CD8-positive, alpha-beta memory T cell (primary cell): ENCODE measurements at regions not wholly inside any gene's neighbourhood (a gene's known extent, or its start where the extent isn't known, plus 50 kb on each side); places are given as distances from the start of the nearest gene placed in this dataset.

Source experiments
- CTCF ChIA-PET: fragments of 350-600 bp; sonication (Branson Sonifier 250); formaldehyde crosslinking; loops from one replicate; lab custom pipeline; 2021; ENCODE audit warnings: antibody characterized with exemption; lab: Charles Lee
- POLR2A ChIA-PET: fragments of 350-600 bp; sonication (Branson Sonifier 250); formaldehyde crosslinking; loops from one replicate; lab custom pipeline; 2021; ENCODE audit warnings: antibody characterized with exemption; lab: Charles Lee
- DNase-seq, 5 donors: peaks; one replicate each; pipeline versions ENCODE4 v3.0.0 to v3.0.0-alpha.2; 2020 to 2022; ENCODE audit warnings: mixed read lengths in 1 of 5
- H3K27ac ChIP-seq: one replicate; pipeline ENCODE4 v1.7.0; 2013; ENCODE audit warnings: low read depth, mild to moderate bottlenecking, low read length, moderate library complexity
- H3K27me3 ChIP-seq: 2 replicates; pipeline ENCODE4 v1.7.0; 2013; ENCODE audit warnings: low read length, mild to moderate bottlenecking; ENCODE audit not compliant: insufficient read depth, poor library complexity, severe bottlenecking
- H3K36me3 ChIP-seq: 2 replicates; pipeline ENCODE4 v1.7.0; 2013; ENCODE audit warnings: mild to moderate bottlenecking, low read length, moderate library complexity; ENCODE audit not compliant: insufficient read depth
- H3K4me1 ChIP-seq: 2 replicates; pipeline ENCODE4 v1.7.0; 2013; ENCODE audit warnings: mild to moderate bottlenecking, low read length, moderate library complexity; ENCODE audit not compliant: insufficient read depth
- H3K4me3 ChIP-seq: 2 replicates; pipeline ENCODE4 v1.7.0; 2013; ENCODE audit warnings: mild to moderate bottlenecking, low read length
- H3K9me3 ChIP-seq: 2 replicates; pipeline ENCODE4 v1.7.0; 2013; ENCODE audit warnings: mild to moderate bottlenecking, low read length
- H3K27ac Mint-ChIP-seq, 8 donors: one replicate each; pipeline ENCODE4 v1.8.0; 2020 to 2021; ENCODE audit warnings: mixed read lengths in 8 of 8, mild to moderate bottlenecking in 6 of 8, inconsistent platforms in 3 of 8, moderate library complexity in 3 of 8
- H3K27me3 Mint-ChIP-seq, 2 donors: one replicate each; pipeline ENCODE4 v1.8.0; 2020 to 2021; ENCODE audit warnings: mixed read lengths in 2 of 2, mild to moderate bottlenecking in 1 of 2, moderate library complexity in 1 of 2
- H3K36me3 Mint-ChIP-seq, 3 donors: one replicate each; pipeline ENCODE4 v1.8.0; 2020 to 2021; ENCODE audit warnings: mixed read lengths in 3 of 3, inconsistent platforms in 1 of 3, mild to moderate bottlenecking in 1 of 3
- H3K4me1 Mint-ChIP-seq, 3 donors: one replicate each; pipeline ENCODE4 v1.8.0; 2020 to 2021; ENCODE audit warnings: mixed read lengths in 3 of 3, inconsistent platforms in 1 of 3, mild to moderate bottlenecking in 1 of 3
- H3K4me3 Mint-ChIP-seq, 7 donors: one replicate each; pipeline ENCODE4 v1.8.0; 2020 to 2021; ENCODE audit warnings: mixed read lengths in 7 of 7, mild to moderate bottlenecking in 6 of 7, moderate library complexity in 4 of 7, inconsistent platforms in 2 of 7
- H3K9me3 Mint-ChIP-seq, 5 donors: one replicate each; pipeline ENCODE4 v1.8.0; 2020 to 2022; ENCODE audit warnings: mixed read lengths in 5 of 5, mild to moderate bottlenecking in 3 of 5, moderate library complexity in 2 of 5, inconsistent platforms in 1 of 5

GRCh38 chr14:28407031-28407825 lies 359.4 kb upstream of the FOXG1 start:
- Mint-ChIP-seq H3K27me3 (no peaks in the 10 kb centered on the region), H3K27ac (no peak overlapping the region), H3K4me1 (no peaks in the 10 kb centered on the region), H3K36me3 (no peaks in the 10 kb centered on the region), H3K9me3 (peaks cover 7 to 52% (median 14%) of the 10 kb centered on the region in 5 donors), H3K4me3 (no peak overlapping the region)
- ChIA-PET CTCF (no interaction called here), POLR2A (no interaction called here)
- Histone ChIP-seq H3K9me3 (no peaks in the 10 kb centered on the region), H3K27ac (no peak overlapping the region), H3K4me3 (no peak overlapping the region), H3K4me1 (no peaks in the 10 kb centered on the region), H3K36me3 (no peaks in the 10 kb centered on the region), H3K27me3 (no peaks in the 10 kb centered on the region)
- DNase-seq = no peak

- no peaks in the 10 kb centered on the region for H3K27me3 Mint-ChIP-seq
- H3K27ac Mint-ChIP-seq = no peak overlapping the region
Observed at GRCh38 chr14:28407996-28408395, 358.6 kb upstream of the FOXG1 start.

GRCh38 chr14:28412077-28412476 lies 354.5 kb upstream of the FOXG1 start:
- Histone ChIP-seq H3K36me3 (no peaks in the 10 kb centered on the region), H3K27me3 (no peaks in the 10 kb centered on the region), H3K4me3 (no peak overlapping the region), H3K27ac (no peak overlapping the region), H3K4me1 (no peaks in the 10 kb centered on the region), H3K9me3 (no peaks in the 10 kb centered on the region)
- Mint-ChIP-seq H3K9me3 (peaks cover 7 to 38% (median 26%) of the 10 kb centered on the region in 5 donors), H3K27ac (peak overlapping the region in 1 of 8 donors; percentile 3), H3K4me1 (no peaks in the 10 kb centered on the region), H3K4me3 (no peak overlapping the region), H3K36me3 (no peaks in the 10 kb centered on the region), H3K27me3 (no peaks in the 10 kb centered on the region)
- POLR2A ChIA-PET = no interaction called here
- DNase-seq = no peak
- CTCF ChIA-PET = no interaction called here

More at GRCh38 chr14:28407996-28408395, 358.6 kb upstream of the FOXG1 start:
- CTCF ChIA-PET = no interaction called here
- no peak for DNase-seq
- POLR2A ChIA-PET = no interaction called here
- Histone ChIP-seq H3K9me3 (no peaks in the 10 kb centered on the region), H3K4me3 (no peak overlapping the region), H3K4me1 (no peaks in the 10 kb centered on the region), H3K27ac (no peak overlapping the region), H3K36me3 (no peaks in the 10 kb centered on the region), H3K27me3 (no peaks in the 10 kb centered on the region)
- Mint-ChIP-seq H3K4me3 (no peak overlapping the region), H3K9me3 (peaks cover 7 to 52% (median 14%) of the 10 kb centered on the region in 5 donors), H3K36me3 (no peaks in the 10 kb centered on the region), H3K4me1 (no peaks in the 10 kb centered on the region)

GRCh38 chr14:28426960-28427359 lies 339.6 kb upstream of the FOXG1 start:
- no peak overlapping the region for H3K27ac Mint-ChIP-seq
- H3K4me1 ChIP-seq = no peaks in the 10 kb centered on the region

GRCh38 chr14:28436821-28437220 lies 329.8 kb upstream of the FOXG1 start:
- no peak overlapping the region for H3K27ac Mint-ChIP-seq
- Histone ChIP-seq H3K4me3 (no peak overlapping the region), H3K9me3 (no peaks in the 10 kb centered on the region), H3K4me1 (no peaks in the 10 kb centered on the region), H3K27me3 (no peaks in the 10 kb centered on the region), H3K27ac (no peak overlapping the region), H3K36me3 (no peaks in the 10 kb centered on the region)
- ChIA-PET CTCF (no interaction called here), POLR2A (no interaction called here)
- no peak overlapping the region for H3K4me3 Mint-ChIP-seq
- no peaks in the 10 kb centered on the region for H3K4me1 Mint-ChIP-seq
- no peak for DNase-seq
- H3K9me3 Mint-ChIP-seq = peaks cover 8 to 33% (median 18%) of the 10 kb centered on the region in 5 donors
- no peaks in the 10 kb centered on the region for H3K36me3 Mint-ChIP-seq
- H3K27me3 Mint-ChIP-seq = no peaks in the 10 kb centered on the region

More at GRCh38 chr14:28426960-28427359, 339.6 kb upstream of the FOXG1 start:
- no peak for DNase-seq
- POLR2A ChIA-PET = no interaction called here
- H3K27ac ChIP-seq = no peak overlapping the region
- no peaks in the 10 kb centered on the region for H3K9me3 ChIP-seq
- Mint-ChIP-seq H3K4me1 (no peaks in the 10 kb centered on the region), H3K4me3 (no peak overlapping the region), H3K27me3 (no peaks in the 10 kb centered on the region), H3K9me3 (peaks cover 3 to 36% (median 9%) of the 10 kb centered on the region in 5 donors), H3K36me3 (no peaks in the 10 kb centered on the region)
- CTCF ChIA-PET = no interaction called here
- H3K36me3 ChIP-seq = no peaks in the 10 kb centered on the region
- H3K4me3 ChIP-seq = no peak overlapping the region
- H3K27me3 ChIP-seq = no peaks in the 10 kb centered on the region

- no peaks in the 10 kb centered on the region for H3K36me3 ChIP-seq
- no peak for DNase-seq
- Mint-ChIP-seq H3K9me3 (peaks cover 7 to 56% (median 20%) of the 10 kb centered on the region in 5 donors), H3K36me3 (no peaks in the 10 kb centered on the region), H3K27ac (no peak overlapping the region), H3K27me3 (no peaks in the 10 kb centered on the region), H3K4me3 (no peak overlapping the region), H3K4me1 (no peaks in the 10 kb centered on the region)
- H3K9me3 ChIP-seq = no peaks in the 10 kb centered on the region
- H3K27me3 ChIP-seq = no peaks in the 10 kb centered on the region
- no peak overlapping the region for H3K4me3 ChIP-seq
- H3K4me1 ChIP-seq = no peaks in the 10 kb centered on the region
- no peak overlapping the region for H3K27ac ChIP-seq
- ChIA-PET POLR2A (no interaction called here), CTCF (no interaction called here)
Observed at GRCh38 chr14:28461389-28461788, 305.2 kb upstream of the FOXG1 start.

GRCh38 chr14:28467611-28468010 lies 299.0 kb upstream of the FOXG1 start:
- no peaks in the 10 kb centered on the region for H3K36me3 ChIP-seq
- Mint-ChIP-seq H3K4me3 (no peak overlapping the region), H3K27ac (no peak overlapping the region), H3K4me1 (no peaks in the 10 kb centered on the region), H3K9me3 (peaks cover 8 to 43% (median 21%) of the 10 kb centered on the region in 5 donors), H3K27me3 (no peaks in the 10 kb centered on the region), H3K36me3 (no peaks in the 10 kb centered on the region)
- DNase-seq = no peak
- no peak overlapping the region for H3K27ac ChIP-seq
- no peaks in the 10 kb centered on the region for H3K4me1 ChIP-seq
- no peaks in the 10 kb centered on the region for H3K9me3 ChIP-seq
- ChIA-PET CTCF (no interaction called here), POLR2A (no interaction called here)
- H3K4me3 ChIP-seq = no peak overlapping the region
- no peaks in the 10 kb centered on the region for H3K27me3 ChIP-seq

GRCh38 chr14:28468191-28469151 lies 298.1 kb upstream of the FOXG1 start:
- Histone ChIP-seq H3K4me3 (no peak overlapping the region), H3K27me3 (no peaks in the 10 kb centered on the region), H3K36me3 (no peaks in the 10 kb centered on the region), H3K27ac (no peak overlapping the region), H3K4me1 (no peaks in the 10 kb centered on the region), H3K9me3 (no peaks in the 10 kb centered on the region)
- Mint-ChIP-seq H3K36me3 (no peaks in the 10 kb centered on the region), H3K27me3 (no peaks in the 10 kb centered on the region), H3K4me1 (no peaks in the 10 kb centered on the region), H3K27ac (no peak overlapping the region), H3K4me3 (no peak overlapping the region), H3K9me3 (peaks cover 5 to 38% (median 21%) of the 10 kb centered on the region in 5 donors)
- no peak for DNase-seq
- ChIA-PET POLR2A (no interaction called here), CTCF (no interaction called here)
